Large intestine (tissue), 3 donors: ENCODE measurements at regions not wholly inside any gene's neighbourhood (a gene's known extent, or its start where the extent isn't known, plus 50 kb on each side); places are given as distances from the start of the nearest gene placed in this dataset.
"Not testable (repeated sequence)": the region's sequence is repeated elsewhere in the genome, so short reads cannot be mapped to it uniquely, and the experiment has no call there.

Source experiments
- DNase-seq, 2 donors: peaks; one replicate each; pipeline versions ENCODE4 v3.0.0 to v3.0.0-alpha.2; 2013
- H3K27ac ChIP-seq: one replicate; pipeline ENCODE4 v1.5.1; 2013; ENCODE audit warnings: low read length
- H3K27me3 ChIP-seq: 2 replicates; pipeline ENCODE4 v1.6.1; 2013; ENCODE audit warnings: low read length; ENCODE audit not compliant: control insufficient read depth, insufficient read depth
- H3K36me3 ChIP-seq: 2 replicates; pipeline ENCODE4 v1.6.1; 2013; ENCODE audit warnings: low read length; ENCODE audit not compliant: control insufficient read depth, insufficient read depth
- H3K4me1 ChIP-seq: one replicate; pipeline ENCODE4 v1.6.1; 2013; ENCODE audit warnings: low read length; ENCODE audit not compliant: control insufficient read depth, insufficient read depth
- H3K4me3 ChIP-seq: one replicate; pipeline ENCODE4 v1.5.1; 2013; ENCODE audit warnings: low read length
- H3K9me3 ChIP-seq: one replicate; pipeline ENCODE4 v1.6.1; 2013; ENCODE audit warnings: mild to moderate bottlenecking, low read depth, low read length, moderate library complexity; ENCODE audit not compliant: control insufficient read depth
- WGBS: methylation state at CpG from one replicate; pipeline ENCODE4 v1.1.5; 2013; ENCODE audit warnings: low lambda C conversion rate; ENCODE audit not compliant: insufficient coverage; 5-methylcytosine and 5-hydroxymethylcytosine counted together

GRCh38 chr2:114368705-114369104 is 73.7 kb upstream of the DPP10 start:
- peaks cover 7% of the 10 kb centered on the region for H3K9me3 ChIP-seq
- WGBS, result 90% methylated on average over 1 of the region's 2 CpGs
- no peak overlapping the region for H3K4me3 ChIP-seq
- H3K27me3 ChIP-seq, result no peaks in the 10 kb centered on the region
- H3K36me3 ChIP-seq, result no peaks in the 10 kb centered on the region
- DNase-seq, result no peak
- H3K27ac ChIP-seq, result no peak overlapping the region
- H3K4me1 ChIP-seq, result no peaks in the 10 kb centered on the region

DNA sequence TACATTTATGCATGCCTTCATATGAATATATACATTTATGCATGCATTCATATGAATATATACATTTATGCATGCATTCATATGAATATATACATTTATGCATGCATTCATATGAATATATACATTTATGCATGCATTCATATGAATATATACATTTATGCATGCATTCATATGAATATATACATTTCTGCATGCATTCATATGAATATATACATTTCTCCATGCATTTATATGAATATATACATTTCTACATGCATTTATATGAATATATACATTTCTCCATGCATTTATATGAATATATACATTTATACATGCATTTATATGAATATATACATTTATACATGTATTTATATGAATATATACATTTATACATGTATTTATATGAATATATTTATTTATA is 70.7 kb upstream of the DPP10 start:
- DNase-seq, H3K27ac ChIP-seq, H3K4me1 ChIP-seq, H3K36me3 ChIP-seq, H3K27me3 ChIP-seq, H3K4me3 ChIP-seq, H3K9me3 ChIP-seq: not testable (repeated sequence)

- H3K36me3 ChIP-seq, result no peaks in the 10 kb centered on the region
- H3K27ac ChIP-seq, result no peak overlapping the region
- H3K9me3 ChIP-seq, result peaks cover 7% of the 10 kb centered on the region
- no peaks in the 10 kb centered on the region for H3K27me3 ChIP-seq
- H3K4me1 ChIP-seq, result no peaks in the 10 kb centered on the region
- no peak for DNase-seq
- H3K4me3 ChIP-seq, result no peak overlapping the region
These were observed 68.8 kb upstream of the DPP10 start for GRCh38 chr2:114373591-114373990.

DNA sequence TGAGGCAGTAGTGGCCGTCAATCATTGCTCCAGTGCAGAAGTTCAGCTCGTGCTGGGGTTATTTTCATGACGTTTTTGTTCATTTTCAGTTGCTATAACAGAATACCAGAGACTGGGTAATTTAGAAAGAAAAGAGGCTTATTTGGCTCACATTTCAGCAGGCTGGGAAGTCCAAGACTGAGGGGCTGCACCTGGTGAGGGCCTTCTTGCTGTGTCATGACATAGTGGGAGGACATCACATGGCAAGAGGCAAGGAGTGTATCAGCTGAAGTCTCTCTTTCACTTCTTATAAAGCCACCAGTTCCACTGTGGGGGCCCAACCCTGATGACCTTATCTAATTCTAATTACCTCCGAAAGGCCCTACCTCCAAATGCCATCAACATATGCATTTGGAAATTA is 58.0 kb upstream of the DPP10 start:
- Histone ChIP-seq H3K27me3 (no peaks in the 10 kb centered on the region), H3K36me3 (no peaks in the 10 kb centered on the region), H3K27ac (no peak overlapping the region), H3K9me3 (no peaks in the 10 kb centered on the region), H3K4me1 (no peaks in the 10 kb centered on the region), H3K4me3 (no peak overlapping the region)
- DNase-seq, result no peak
- no CpG with 5 or more reads among the region's 4 CpGs for WGBS

DNA sequence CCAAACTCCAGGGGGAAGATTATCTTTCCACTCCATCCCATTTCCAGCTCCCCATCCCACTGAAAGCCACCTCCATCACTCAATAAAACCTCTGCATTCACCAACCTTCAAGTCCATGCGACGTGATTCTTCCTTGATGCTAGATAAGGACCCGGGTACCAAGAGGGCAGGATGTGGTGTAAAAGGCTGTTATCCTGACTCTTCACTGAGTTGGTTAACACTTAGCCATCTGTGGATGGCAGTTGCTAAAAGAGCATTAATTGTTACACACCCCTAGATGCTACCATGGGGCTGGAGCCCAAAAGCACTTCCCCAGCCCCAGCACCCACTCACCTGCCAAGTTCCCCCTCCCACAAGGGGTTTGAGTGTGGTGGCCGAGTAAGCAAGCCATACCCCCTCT is 53.4 kb upstream of the DPP10 start:
- WGBS, result no CpG with 5 or more reads among the region's 4 CpGs
- Histone ChIP-seq H3K4me1 (no peaks in the 10 kb centered on the region), H3K27ac (no peak overlapping the region), H3K4me3 (no peak overlapping the region), H3K27me3 (no peaks in the 10 kb centered on the region), H3K36me3 (no peaks in the 10 kb centered on the region), H3K9me3 (no peaks in the 10 kb centered on the region)
- no peak for DNase-seq
